ENCODE measurements at regions not wholly inside any gene's neighbourhood (a gene's known extent, or its start where the extent isn't known, plus 50 kb on each side); places are given as distances from the start of the nearest gene placed in this dataset.

DNA sequence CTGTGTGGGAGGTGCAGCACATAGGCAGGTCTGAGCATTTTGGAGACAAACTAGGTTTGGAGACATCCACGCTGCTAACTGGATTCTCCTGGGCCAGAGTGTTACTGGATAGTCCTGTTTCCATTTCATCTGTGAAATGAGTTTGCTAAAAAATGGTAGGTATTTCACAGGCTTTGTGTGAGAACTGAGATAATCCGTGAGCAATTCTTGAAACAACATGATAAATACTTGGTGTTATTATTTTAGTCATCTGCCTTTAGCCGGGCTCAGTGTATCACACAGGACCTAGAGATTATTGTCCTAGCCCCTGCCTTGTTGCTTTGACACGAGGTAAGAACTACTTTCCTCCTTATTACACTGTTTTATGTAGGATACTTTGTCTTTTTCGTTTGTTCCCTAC is 63.0 kb downstream of the PRR18 start:
- Histone ChIP-seq H2BK15ac (ENCODE audit: low read length) (no peak overlapping the region), H2AFZ (ENCODE audit: low read length) (no peak overlapping the region), H2AK5ac (ENCODE audit: low read depth, low read length) (no peak overlapping the region), H3K9me3 (ENCODE audit: insufficient read depth in 2 of 2, low read depth in 1 of 2, low read length in 1 of 2) (no peaks in the 10 kb centered on the region), H3K18ac (ENCODE audit: extremely low read depth, low read length) (no peak overlapping the region), H3K23me2 (ENCODE audit: low read depth, low read length) (no peaks in the 10 kb centered on the region), H3K36me3 (ENCODE audit: control insufficient read depth in 2 of 4, insufficient read depth in 4 of 4, low read length in 3 of 4) (no peaks in the 10 kb centered on the region), H3K79me2 (ENCODE audit: control insufficient read depth in 1 of 2, insufficient read depth in 2 of 2, low read length in 2 of 2) (no peaks in the 10 kb centered on the region), H2BK20ac (ENCODE audit: low read length) (no peak overlapping the region), H3K27me3 (replicated peaks in 1 of 4; ENCODE audit: control insufficient read depth in 3 of 4, extremely low read depth in 1 of 4, insufficient read depth in 3 of 4, low read length in 3 of 4) (peaks cover 0 to 2% (median 0%) of the 10 kb centered on the region in 4 experiments; a peak in 2 of 7 replicates), H4K5ac (ENCODE audit: insufficient read length, low read depth, low read length) (no peak overlapping the region), H3K23ac (ENCODE audit: insufficient read length) (no peak overlapping the region), H3K14ac (ENCODE audit: insufficient read length) (no peak overlapping the region), H2BK120ac (replicated peaks; ENCODE audit: low read depth, low read length) (no peak overlapping the region), H2BK5ac (ENCODE audit: low read depth, low read length) (no peak overlapping the region), H3K4me3 (ENCODE audit: extremely low read depth in 1 of 4, insufficient read depth in 2 of 4, low read depth in 3 of 4, low read length in 4 of 4) (no peak overlapping the region), H3K56ac (replicated peaks; ENCODE audit: insufficient read length, low read depth, low read length) (no peak overlapping the region), H3K27ac (ENCODE audit: low read depth, low read length) (no peak overlapping the region), H3K79me1 (ENCODE audit: low read depth, low read length) (no peaks in the 10 kb centered on the region), H4K20me1 (replicated peaks in 1 of 2; ENCODE audit: control insufficient read depth in 1 of 2, insufficient read depth in 2 of 2, low read length in 2 of 2) (no peaks in the 10 kb centered on the region), H3K4ac (replicated peaks; ENCODE audit: insufficient read length, low read depth, low read length) (no peak overlapping the region), H3K4me2 (ENCODE audit: insufficient read depth in 1 of 2, low read depth in 2 of 2, low read length in 2 of 2) (no peak overlapping the region), H4K91ac (replicated peaks; ENCODE audit: insufficient read length, low read length) (no peak overlapping the region), H4K8ac (ENCODE audit: extremely low read depth, insufficient read depth, low read length) (no peak overlapping the region), H3K4me1 (replicated peaks in 1 of 4; ENCODE audit: control insufficient read depth in 3 of 4, insufficient read depth in 4 of 4, low read length in 3 of 4) (peaks cover 0 to 5% (median 0%) of the 10 kb centered on the region in 4 experiments; a peak in 2 of 7 replicates), H3K9ac (replicated peaks in 1 of 4; ENCODE audit: extremely low read depth in 1 of 4, low read depth in 3 of 4, low read length in 3 of 4) (no peak overlapping the region), H2BK12ac (ENCODE audit: low read depth, low read length) (no peak overlapping the region)
- ChIA-PET POLR2A (ENCODE audit: partially characterized antibody) (no interaction called here), CTCF (ENCODE audit: partially characterized antibody) (interaction anchor here (0.7 to 1.2 kb wide), 3 partner anchors 10 to 38 kb away, joined by 3 to 5 read pairs (median 3); no protein-coding TSS in a partner anchor)
- DNase-seq (ENCODE audit: low read depth in 1 of 2, low spot score in 2 of 2), result no peak
- FAIRE-seq, result no peak
- 84% methylated on average over 5 of the region's 5 CpGs; no CpG with 5 or more reads in 1 of the 2 experiments for WGBS, 2 experiments (ENCODE audit: extremely low coverage in 1 of 2, insufficient coverage in 1 of 2, insufficient read length in 1 of 2, insufficient replicate concordance in 2 of 2, low coverage in 1 of 2, low lambda C conversion rate in 2 of 2, missing lambda C conversion rate in 1 of 2)
- TF ChIP-seq CREB1 (IDR thresholded peaks at IDR 0.05) (no peak), KDM5A (IDR thresholded peaks at IDR 0.05; ENCODE audit: low read length) (no peak), SUZ12 (IDR thresholded peaks at IDR 0.05; ENCODE audit: low read length) (no peak), CBX8 (IDR thresholded peaks at IDR 0.05; ENCODE audit: borderline replicate concordance, low read depth, low read length) (no peak), TEAD4 (IDR thresholded peaks at IDR 0.05; ENCODE audit: low read depth, low read length) (no peak), HDAC2 (IDR thresholded peaks at IDR 0.05; ENCODE audit: borderline replicate concordance in 1 of 2, low read depth in 2 of 2, low read length in 2 of 2) (no peak), SP1 (IDR thresholded peaks at IDR 0.05; ENCODE audit: low read depth, low read length) (no peak), MAFK (IDR thresholded peaks at IDR 0.05; ENCODE audit: low read depth, low read length) (no peak), RBBP5 (IDR thresholded peaks at IDR 0.05; ENCODE audit: borderline replicate concordance, low read depth, low read length) (no peak), CBX5 (IDR thresholded peaks at IDR 0.05; ENCODE audit: low read depth, low read length) (no peak)
